Loucy (cell line): ENCODE measurements at regions not wholly inside any gene's neighbourhood (a gene's known extent, or its start where the extent isn't known, plus 50 kb on each side); places are given as distances from the start of the nearest gene placed in this dataset.

Experiments used
- CTCF ChIP-seq: fragments of 200-600 bp; sonication (generic); conservative IDR thresholded peaks from 2 replicates; pipeline ENCODE4 v1.5.1; 2014; ENCODE audit warnings: mild to moderate bottlenecking, antibody characterized with exemption, low read length
- EZH2phosphoT487 ChIP-seq: fragments of 200-600 bp; IDR thresholded peaks from 2 replicates; pipeline ENCODE4 v1.6.1; 2018; ENCODE audit warnings: antibody characterized with exemption, mild to moderate bottlenecking, moderate library complexity, borderline replicate concordance

GRCh38 chrX:39425124-39425806 is 624.0 kb downstream of the MID1IP1 start:
- no peak for TF ChIP-seq CTCF
- no peak for TF ChIP-seq EZH2phosphoT487
